ENCODE measurements at regions not wholly inside any gene's neighbourhood (a gene's known extent, or its start where the extent isn't known, plus 50 kb on each side); places are given as distances from the start of the nearest gene placed in this dataset.

- TF ChIP-seq, protein P1, sequence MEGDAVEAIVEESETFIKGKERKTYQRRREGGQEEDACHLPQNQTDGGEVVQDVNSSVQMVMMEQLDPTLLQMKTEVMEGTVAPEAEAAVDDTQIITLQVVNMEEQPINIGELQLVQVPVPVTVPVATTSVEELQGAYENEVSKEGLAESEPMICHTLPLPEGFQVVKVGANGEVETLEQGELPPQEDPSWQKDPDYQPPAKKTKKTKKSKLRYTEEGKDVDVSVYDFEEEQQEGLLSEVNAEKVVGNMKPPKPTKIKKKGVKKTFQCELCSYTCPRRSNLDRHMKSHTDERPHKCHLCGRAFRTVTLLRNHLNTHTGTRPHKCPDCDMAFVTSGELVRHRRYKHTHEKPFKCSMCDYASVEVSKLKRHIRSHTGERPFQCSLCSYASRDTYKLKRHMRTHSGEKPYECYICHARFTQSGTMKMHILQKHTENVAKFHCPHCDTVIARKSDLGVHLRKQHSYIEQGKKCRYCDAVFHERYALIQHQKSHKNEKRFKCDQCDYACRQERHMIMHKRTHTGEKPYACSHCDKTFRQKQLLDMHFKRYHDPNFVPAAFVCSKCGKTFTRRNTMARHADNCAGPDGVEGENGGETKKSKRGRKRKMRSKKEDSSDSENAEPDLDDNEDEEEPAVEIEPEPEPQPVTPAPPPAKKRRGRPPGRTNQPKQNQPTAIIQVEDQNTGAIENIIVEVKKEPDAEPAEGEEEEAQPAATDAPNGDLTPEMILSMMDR (IDR thresholded peaks at IDR 0.05; ENCODE audit: insufficient read depth, low read length, poor library complexity, severe bottlenecking): no peak
- TF ChIP-seq EZH2phosphoT487 (conservative IDR thresholded peaks at IDR 0.05; ENCODE audit: low read length): no peak
These were observed 286.7 kb upstream of the IRX4 start for GRCh38 chr5:2169430-2169808.
